H1 (cell line): ENCODE measurements at regions not wholly inside any gene's neighbourhood (a gene's known extent, or its start where the extent isn't known, plus 50 kb on each side); places are given as distances from the start of the nearest gene placed in this dataset.

Source experiments
- CHD7 ChIP-seq: fragments of 300-600 bp; sonication (generic); IDR thresholded peaks from 2 replicates; pipeline ENCODE4 v1.7.1; 2012; ENCODE audit warnings: low read length, moderate library complexity, mild to moderate bottlenecking, inconsistent platforms; ENCODE audit not compliant: insufficient replicate concordance
- CTCF ChIP-seq, 3 experiments: IDR thresholded peaks; 1 replicate in 2 of 3; 2 replicates in 1 of 3; pipeline versions ENCODE4 v1.5.1 to v1.6.1; 2011; ENCODE audit warnings: low read length in 3 of 3, mild to moderate bottlenecking in 3 of 3, inconsistent platforms in 2 of 3, low read depth in 1 of 3, moderate library complexity in 1 of 3; ENCODE audit not compliant: insufficient read depth in 1 of 3; ENCODE audit errors: control extremely low read depth in 1 of 3
- SP2 ChIP-seq: IDR thresholded peaks from 2 replicates; pipeline ENCODE4 v1.6.1; 2012; ENCODE audit warnings: mild to moderate bottlenecking, low read length, inconsistent platforms

GRCh38 chr10:62978482-62978881 lies 154.6 kb upstream of the NRBF2 start:
- TF ChIP-seq SP2 (no peak), CHD7 (no peak), CTCF (IDR thresholded peaks at IDR 0.05; ENCODE audit: control extremely low read depth in 1 of 3, insufficient read depth in 1 of 3, low read depth in 1 of 3, low read length in 3 of 3) (no peak)
